H1 (cell line): ENCODE measurements at regions not wholly inside any gene's neighbourhood (a gene's known extent, or its start where the extent isn't known, plus 50 kb on each side); places are given as distances from the start of the nearest gene placed in this dataset.
"Not testable (repeated sequence)": the region's sequence is repeated elsewhere in the genome, so short reads cannot be mapped to it uniquely, and the experiment has no call there.

ENCODE experiments used
- CTCF ChIA-PET: fragments of 300-600 bp; sonication (Branson Sonifier 250); formaldehyde crosslinking; loops from one replicate; lab custom pipeline; 2021; ENCODE audit not compliant: partially characterized antibody; lab: Charles Lee
- POLR2A ChIA-PET: fragments of 300-600 bp; sonication (Branson Sonifier 250); formaldehyde crosslinking; loops from one replicate; lab custom pipeline; 2021; ENCODE audit warnings: inconsistent platforms; ENCODE audit not compliant: partially characterized antibody; lab: Charles Lee
- DNase-seq, 2 experiments: peaks; one replicate each; pipeline versions ENCODE4 v3.0.0 to v3.0.0-alpha.2; 2010 to 2022; ENCODE audit warnings: low spot score in 2 of 2, low read depth in 1 of 2, mixed read lengths in 1 of 2
- FAIRE-seq: peaks from 2 replicates; lab custom pipeline; 2011; peaks lifted over from hg19 to GRCh38; lab: Jason Lieb, UNC
- H2AFZ ChIP-seq: 2 replicates; pipeline ENCODE4 v1.8.1; 2012; ENCODE audit warnings: low read length, inconsistent platforms
- H2AK5ac ChIP-seq: 2 replicates; pipeline ENCODE4 v1.6.1; 2013; ENCODE audit warnings: low read depth, low read length
- H2BK120ac ChIP-seq: replicated peaks from 2 replicates; pipeline ENCODE3; 2013; ENCODE audit warnings: low read depth, low read length, inconsistent platforms
- H2BK12ac ChIP-seq: 2 replicates; pipeline ENCODE4 v1.6.1; 2013; ENCODE audit warnings: low read depth, low read length
- H2BK15ac ChIP-seq: 2 replicates; pipeline ENCODE4 v1.6.1; 2013; ENCODE audit warnings: low read length
- H2BK20ac ChIP-seq: 2 replicates; pipeline ENCODE4 v1.6.1; 2013; ENCODE audit warnings: low read length
- H2BK5ac ChIP-seq: 2 replicates; pipeline ENCODE4 v1.6.1; 2013; ENCODE audit warnings: low read depth, low read length
- H3K14ac ChIP-seq: 2 replicates; pipeline ENCODE4 v1.6.1; 2013; ENCODE audit warnings: inconsistent platforms; ENCODE audit not compliant: insufficient read length
- H3K18ac ChIP-seq: 2 replicates; pipeline ENCODE4 v1.6.1; 2013; ENCODE audit warnings: low read length; ENCODE audit errors: extremely low read depth
- H3K23ac ChIP-seq: 2 replicates; pipeline ENCODE4 v1.6.1; 2013; ENCODE audit warnings: inconsistent platforms; ENCODE audit not compliant: insufficient read length
- H3K23me2 ChIP-seq: 2 replicates; pipeline ENCODE4 v1.6.1; 2013; ENCODE audit warnings: low read depth, low read length
- H3K27ac ChIP-seq: 2 replicates; pipeline ENCODE4 v1.6.1; 2011; ENCODE audit warnings: low read depth, low read length, inconsistent platforms
- H3K27me3 ChIP-seq, 4 experiments: replicated peaks in 1 of 4; 1 replicate in 1 of 4; 2 replicates in 3 of 4; pipeline versions ENCODE4 v1.6.1 to v1.8.1; 2011 to 2013; ENCODE audit warnings: low read length in 3 of 4, mild to moderate bottlenecking in 3 of 4, inconsistent platforms in 2 of 4, mixed read lengths in 2 of 4, moderate library complexity in 1 of 4; ENCODE audit not compliant: control insufficient read depth in 3 of 4, insufficient read depth in 3 of 4; ENCODE audit errors: extremely low read depth in 1 of 4
- H3K36me3 ChIP-seq, 4 experiments: 2 replicates each; pipeline versions ENCODE4 v1.6.1 to v1.8.1; 2011 to 2013; ENCODE audit warnings: mild to moderate bottlenecking in 4 of 4, low read length in 3 of 4, moderate library complexity in 2 of 4, control low read depth in 1 of 4, inconsistent platforms in 1 of 4; ENCODE audit not compliant: insufficient read depth in 4 of 4, control insufficient read depth in 2 of 4
- H3K4ac ChIP-seq: replicated peaks from 2 replicates; pipeline ENCODE3; 2013; ENCODE audit warnings: low read length, low read depth, mixed read lengths, inconsistent platforms; ENCODE audit not compliant: insufficient read length
- H3K4me1 ChIP-seq, 4 experiments: replicated peaks in 1 of 4; 1 replicate in 1 of 4; 2 replicates in 3 of 4; pipeline versions ENCODE4 v1.6.1 to v1.8.1; 2011 to 2013; ENCODE audit warnings: low read length in 3 of 4, inconsistent platforms in 2 of 4, mixed read lengths in 1 of 4; ENCODE audit not compliant: insufficient read depth in 4 of 4, control insufficient read depth in 3 of 4
- H3K4me2 ChIP-seq, 2 experiments: 2 replicates each; pipeline versions ENCODE4 v1.6.1 to v1.8.1; 2011 to 2013; ENCODE audit warnings: low read depth in 2 of 2, low read length in 2 of 2, control low read depth in 1 of 2, inconsistent platforms in 1 of 2, mild to moderate bottlenecking in 1 of 2; ENCODE audit not compliant: insufficient read depth in 1 of 2
- H3K4me3 ChIP-seq, 4 experiments: fragments of 200-600, 300-600 bp in 1 of 4; sonication (generic), shearing (Covaris generic), sonication (Bioruptor Twin) in 1 of 4; 2 replicates each; pipeline versions ENCODE4 v1.5.1 to v1.8.1; 2011 to 2016; ENCODE audit warnings: low read length in 4 of 4, low read depth in 3 of 4, control low read depth in 2 of 4, inconsistent platforms in 2 of 4, mild to moderate bottlenecking in 2 of 4, mixed read lengths in 1 of 4, moderate library complexity in 1 of 4; ENCODE audit not compliant: insufficient read depth in 2 of 4; ENCODE audit errors: extremely low read depth in 1 of 4
- H3K56ac ChIP-seq: replicated peaks from 2 replicates; pipeline ENCODE3; 2013; ENCODE audit warnings: low read depth, mild to moderate bottlenecking, mixed read lengths, low read length, inconsistent platforms; ENCODE audit not compliant: insufficient read length
- H3K79me1 ChIP-seq: 2 replicates; pipeline ENCODE4 v1.6.1; 2013; ENCODE audit warnings: low read depth, low read length, control low read depth
- H3K79me2 ChIP-seq, 2 experiments: 2 replicates each; pipeline versions ENCODE4 v1.6.1 to v1.8.1; 2012 to 2013; ENCODE audit warnings: low read length in 2 of 2, mild to moderate bottlenecking in 2 of 2, inconsistent platforms in 1 of 2; ENCODE audit not compliant: insufficient read depth in 2 of 2, control insufficient read depth in 1 of 2
- H3K9ac ChIP-seq, 4 experiments: replicated peaks in 1 of 4; 1 replicate in 1 of 4; 2 replicates in 3 of 4; pipeline versions ENCODE4 v1.6.1 to v1.8.1; 2011 to 2013; ENCODE audit warnings: low read depth in 3 of 4, low read length in 3 of 4, control low read depth in 2 of 4, mild to moderate bottlenecking in 2 of 4, moderate library complexity in 2 of 4, inconsistent platforms in 1 of 4; ENCODE audit errors: extremely low read depth in 1 of 4
- H3K9me3 ChIP-seq, 2 experiments: 2 replicates each; pipeline versions ENCODE4 v1.6.1 to v1.8.1; 2012 to 2013; ENCODE audit warnings: mild to moderate bottlenecking in 2 of 2, moderate library complexity in 2 of 2, control low read depth in 1 of 2, inconsistent platforms in 1 of 2, low read depth in 1 of 2, low read length in 1 of 2, mixed read lengths in 1 of 2; ENCODE audit not compliant: insufficient read depth in 2 of 2
- H4K20me1 ChIP-seq, 2 experiments: replicated peaks in 1 of 2; 2 replicates each; pipeline versions ENCODE3 to v1.8.1; 2011 to 2013; ENCODE audit warnings: inconsistent platforms in 2 of 2, low read length in 2 of 2, mild to moderate bottlenecking in 1 of 2; ENCODE audit not compliant: insufficient read depth in 2 of 2, control insufficient read depth in 1 of 2
- H4K5ac ChIP-seq: 2 replicates; pipeline ENCODE4 v1.6.1; 2013; ENCODE audit warnings: low read length, low read depth, mixed read lengths, inconsistent platforms; ENCODE audit not compliant: insufficient read length
- H4K8ac ChIP-seq: 2 replicates; pipeline ENCODE4 v1.8.0; 2013; ENCODE audit warnings: mild to moderate bottlenecking, moderate library complexity, low read length, inconsistent platforms; ENCODE audit not compliant: insufficient read depth; ENCODE audit errors: extremely low read depth
- H4K91ac ChIP-seq: replicated peaks from 2 replicates; pipeline ENCODE3; 2013; ENCODE audit warnings: low read length, mixed read lengths, inconsistent platforms; ENCODE audit not compliant: insufficient read length
- WGBS, 2 experiments: shearing (Covaris generic) in 1 of 2; methylation state at CpG; one replicate each; pipeline versions ENCODE4 v1.1.6 to v1.1.7; 2013 to 2015; ENCODE audit warnings: low lambda C conversion rate in 2 of 2, mixed read lengths in 2 of 2, inconsistent platforms in 1 of 2, low coverage in 1 of 2, missing lambda C conversion rate in 1 of 2; ENCODE audit not compliant: insufficient replicate concordance in 2 of 2, insufficient coverage in 1 of 2, insufficient read length in 1 of 2; ENCODE audit errors: extremely low coverage in 1 of 2, missing lambda C conversion rate in 1 of 2; 5-methylcytosine and 5-hydroxymethylcytosine counted together

DNA sequence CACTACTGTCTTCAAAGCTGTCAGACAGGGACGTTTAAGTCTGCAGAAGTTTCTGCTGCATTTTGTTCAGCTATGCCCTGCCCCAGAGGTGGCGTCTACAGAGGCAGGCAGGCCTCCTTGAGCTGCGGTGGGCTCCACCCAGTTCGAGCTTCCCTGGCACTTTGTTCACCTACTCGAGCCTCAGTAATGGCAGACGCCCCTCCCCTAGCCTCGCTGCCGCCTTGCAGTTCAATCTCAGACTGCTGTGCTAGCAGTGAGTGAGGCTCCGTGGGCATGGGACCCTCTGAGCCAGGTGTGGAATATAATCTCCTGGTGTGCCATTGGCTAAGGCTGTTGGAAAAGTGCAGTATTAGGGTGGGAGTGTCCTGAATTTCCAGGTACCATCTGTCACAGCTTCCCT is 433.5 kb upstream of the LMCD1 start:
- H2BK20ac ChIP-seq, H3K79me2 ChIP-seq, H3K14ac ChIP-seq, H2AK5ac ChIP-seq, H3K4me1 ChIP-seq, H4K5ac ChIP-seq, H3K79me1 ChIP-seq, H3K4me2 ChIP-seq, H2BK5ac ChIP-seq, H3K4ac ChIP-seq, H3K27me3 ChIP-seq, H4K20me1 ChIP-seq, H3K4me3 ChIP-seq, H3K9me3 ChIP-seq, DNase-seq, H3K27ac ChIP-seq, H3K9ac ChIP-seq, FAIRE-seq, H4K8ac ChIP-seq, H3K23ac ChIP-seq, H3K36me3 ChIP-seq, H3K56ac ChIP-seq, H2AFZ ChIP-seq, H3K23me2 ChIP-seq, H3K18ac ChIP-seq, H2BK120ac ChIP-seq, H2BK12ac ChIP-seq, H2BK15ac ChIP-seq, H4K91ac ChIP-seq: not testable (repeated sequence)
- WGBS, 2 experiments = 92% methylated on average over 9 of the region's 9 CpGs; no CpG with 5 or more reads in 1 of the 2 experiments
- ChIA-PET CTCF (interaction anchor here (1.4 kb wide), 1 partner anchor 17 kb away, joined by 3 read pairs; no protein-coding TSS in a partner anchor), POLR2A (interaction anchor here (0.6 to 0.9 kb wide), 2 partner anchors 199 to 594 kb away, joined by 3 to 4 read pairs; no protein-coding TSS in a partner anchor)
